ENCODE measurements at regions not wholly inside any gene's neighbourhood (a gene's known extent, or its start where the extent isn't known, plus 50 kb on each side); places are given as distances from the start of the nearest gene placed in this dataset.

DNA sequence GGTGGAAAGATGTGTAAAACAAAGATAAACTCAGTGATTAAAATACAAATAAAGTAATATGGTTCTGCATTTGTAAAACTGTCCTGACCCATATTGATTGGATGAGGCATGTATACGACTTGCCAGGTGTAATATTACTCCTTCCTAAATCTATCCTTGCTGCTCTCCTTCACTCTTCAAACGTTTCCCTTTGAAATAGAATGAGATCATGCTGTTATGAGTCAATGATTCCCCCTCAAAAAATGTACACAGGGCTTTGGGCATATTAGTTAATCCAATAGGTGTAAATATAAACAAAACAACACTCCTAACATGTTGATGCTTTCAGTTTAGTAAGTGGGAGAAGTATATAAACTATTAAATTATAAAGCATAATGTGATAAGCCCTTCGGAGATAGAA is 117.4 kb upstream of the GPM6A start (continued):
- TF ChIP-seq, protein P1, sequence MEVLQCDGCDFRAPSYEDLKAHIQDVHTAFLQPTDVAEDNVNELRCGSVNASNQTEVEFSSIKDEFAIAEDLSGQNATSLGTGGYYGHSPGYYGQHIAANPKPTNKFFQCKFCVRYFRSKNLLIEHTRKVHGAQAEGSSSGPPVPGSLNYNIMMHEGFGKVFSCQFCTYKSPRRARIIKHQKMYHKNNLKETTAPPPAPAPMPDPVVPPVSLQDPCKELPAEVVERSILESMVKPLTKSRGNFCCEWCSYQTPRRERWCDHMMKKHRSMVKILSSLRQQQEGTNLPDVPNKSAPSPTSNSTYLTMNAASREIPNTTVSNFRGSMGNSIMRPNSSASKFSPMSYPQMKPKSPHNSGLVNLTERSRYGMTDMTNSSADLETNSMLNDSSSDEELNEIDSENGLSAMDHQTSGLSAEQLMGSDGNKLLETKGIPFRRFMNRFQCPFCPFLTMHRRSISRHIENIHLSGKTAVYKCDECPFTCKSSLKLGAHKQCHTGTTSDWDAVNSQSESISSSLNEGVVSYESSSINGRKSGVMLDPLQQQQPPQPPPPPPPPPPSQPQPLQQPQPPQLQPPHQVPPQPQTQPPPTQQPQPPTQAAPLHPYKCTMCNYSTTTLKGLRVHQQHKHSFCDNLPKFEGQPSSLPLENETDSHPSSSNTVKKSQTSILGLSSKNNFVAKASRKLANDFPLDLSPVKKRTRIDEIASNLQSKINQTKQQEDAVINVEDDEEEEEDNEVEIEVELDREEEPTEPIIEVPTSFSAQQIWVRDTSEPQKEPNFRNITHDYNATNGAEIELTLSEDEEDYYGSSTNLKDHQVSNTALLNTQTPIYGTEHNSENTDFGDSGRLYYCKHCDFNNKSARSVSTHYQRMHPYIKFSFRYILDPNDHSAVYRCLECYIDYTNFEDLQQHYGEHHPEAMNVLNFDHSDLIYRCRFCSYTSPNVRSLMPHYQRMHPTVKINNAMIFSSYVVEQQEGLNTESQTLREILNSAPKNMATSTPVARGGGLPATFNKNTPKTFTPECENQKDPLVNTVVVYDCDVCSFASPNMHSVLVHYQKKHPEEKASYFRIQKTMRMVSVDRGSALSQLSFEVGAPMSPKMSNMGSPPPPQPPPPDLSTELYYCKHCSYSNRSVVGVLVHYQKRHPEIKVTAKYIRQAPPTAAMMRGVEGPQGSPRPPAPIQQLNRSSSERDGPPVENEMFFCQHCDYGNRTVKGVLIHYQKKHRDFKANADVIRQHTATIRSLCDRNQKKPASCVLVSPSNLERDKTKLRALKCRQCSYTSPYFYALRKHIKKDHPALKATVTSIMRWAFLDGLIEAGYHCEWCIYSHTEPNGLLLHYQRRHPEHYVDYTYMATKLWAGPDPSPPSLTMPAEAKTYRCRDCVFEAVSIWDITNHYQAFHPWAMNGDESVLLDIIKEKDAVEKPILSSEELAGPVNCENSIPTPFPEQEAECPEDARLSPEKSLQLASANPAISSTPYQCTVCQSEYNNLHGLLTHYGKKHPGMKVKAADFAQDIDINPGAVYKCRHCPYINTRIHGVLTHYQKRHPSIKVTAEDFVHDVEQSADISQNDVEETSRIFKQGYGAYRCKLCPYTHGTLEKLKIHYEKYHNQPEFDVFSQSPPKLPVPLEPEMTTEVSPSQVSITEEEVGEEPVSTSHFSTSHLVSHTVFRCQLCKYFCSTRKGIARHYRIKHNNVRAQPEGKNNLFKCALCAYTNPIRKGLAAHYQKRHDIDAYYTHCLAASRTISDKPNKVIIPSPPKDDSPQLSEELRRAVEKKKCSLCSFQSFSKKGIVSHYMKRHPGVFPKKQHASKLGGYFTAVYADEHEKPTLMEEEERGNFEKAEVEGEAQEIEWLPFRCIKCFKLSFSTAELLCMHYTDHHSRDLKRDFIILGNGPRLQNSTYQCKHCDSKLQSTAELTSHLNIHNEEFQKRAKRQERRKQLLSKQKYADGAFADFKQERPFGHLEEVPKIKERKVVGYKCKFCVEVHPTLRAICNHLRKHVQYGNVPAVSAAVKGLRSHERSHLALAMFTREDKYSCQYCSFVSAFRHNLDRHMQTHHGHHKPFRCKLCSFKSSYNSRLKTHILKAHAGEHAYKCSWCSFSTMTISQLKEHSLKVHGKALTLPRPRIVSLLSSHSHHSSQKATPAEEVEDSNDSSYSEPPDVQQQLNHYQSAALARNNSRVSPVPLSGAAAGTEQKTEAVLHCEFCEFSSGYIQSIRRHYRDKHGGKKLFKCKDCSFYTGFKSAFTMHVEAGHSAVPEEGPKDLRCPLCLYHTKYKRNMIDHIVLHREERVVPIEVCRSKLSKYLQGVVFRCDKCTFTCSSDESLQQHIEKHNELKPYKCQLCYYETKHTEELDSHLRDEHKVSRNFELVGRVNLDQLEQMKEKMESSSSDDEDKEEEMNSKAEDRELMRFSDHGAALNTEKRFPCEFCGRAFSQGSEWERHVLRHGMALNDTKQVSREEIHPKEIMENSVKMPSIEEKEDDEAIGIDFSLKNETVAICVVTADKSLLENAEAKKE (CRISPR knock-in tag; IDR thresholded peaks at IDR 0.05): no peak
- TF ChIP-seq CREB1 (CRISPR knock-in tag; IDR thresholded peaks at IDR 0.05; ENCODE audit: low read depth): no peak
- no peak for TF ChIP-seq ZNF331 (CRISPR knock-in tag; IDR thresholded peaks at IDR 0.05; ENCODE audit: low read depth)
- TF ChIP-seq, protein P2, sequence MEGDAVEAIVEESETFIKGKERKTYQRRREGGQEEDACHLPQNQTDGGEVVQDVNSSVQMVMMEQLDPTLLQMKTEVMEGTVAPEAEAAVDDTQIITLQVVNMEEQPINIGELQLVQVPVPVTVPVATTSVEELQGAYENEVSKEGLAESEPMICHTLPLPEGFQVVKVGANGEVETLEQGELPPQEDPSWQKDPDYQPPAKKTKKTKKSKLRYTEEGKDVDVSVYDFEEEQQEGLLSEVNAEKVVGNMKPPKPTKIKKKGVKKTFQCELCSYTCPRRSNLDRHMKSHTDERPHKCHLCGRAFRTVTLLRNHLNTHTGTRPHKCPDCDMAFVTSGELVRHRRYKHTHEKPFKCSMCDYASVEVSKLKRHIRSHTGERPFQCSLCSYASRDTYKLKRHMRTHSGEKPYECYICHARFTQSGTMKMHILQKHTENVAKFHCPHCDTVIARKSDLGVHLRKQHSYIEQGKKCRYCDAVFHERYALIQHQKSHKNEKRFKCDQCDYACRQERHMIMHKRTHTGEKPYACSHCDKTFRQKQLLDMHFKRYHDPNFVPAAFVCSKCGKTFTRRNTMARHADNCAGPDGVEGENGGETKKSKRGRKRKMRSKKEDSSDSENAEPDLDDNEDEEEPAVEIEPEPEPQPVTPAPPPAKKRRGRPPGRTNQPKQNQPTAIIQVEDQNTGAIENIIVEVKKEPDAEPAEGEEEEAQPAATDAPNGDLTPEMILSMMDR (conservative IDR thresholded peaks at IDR 0.05; ENCODE audit: low read depth in 2 of 2): no peak
- TF ChIP-seq POLR2AphosphoS5 (IDR thresholded peaks at IDR 0.05; ENCODE audit: low read depth): no peak
- TF ChIP-seq, protein P3, sequence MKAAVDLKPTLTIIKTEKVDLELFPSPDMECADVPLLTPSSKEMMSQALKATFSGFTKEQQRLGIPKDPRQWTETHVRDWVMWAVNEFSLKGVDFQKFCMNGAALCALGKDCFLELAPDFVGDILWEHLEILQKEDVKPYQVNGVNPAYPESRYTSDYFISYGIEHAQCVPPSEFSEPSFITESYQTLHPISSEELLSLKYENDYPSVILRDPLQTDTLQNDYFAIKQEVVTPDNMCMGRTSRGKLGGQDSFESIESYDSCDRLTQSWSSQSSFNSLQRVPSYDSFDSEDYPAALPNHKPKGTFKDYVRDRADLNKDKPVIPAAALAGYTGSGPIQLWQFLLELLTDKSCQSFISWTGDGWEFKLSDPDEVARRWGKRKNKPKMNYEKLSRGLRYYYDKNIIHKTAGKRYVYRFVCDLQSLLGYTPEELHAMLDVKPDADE (IDR thresholded peaks at IDR 0.05): no peak
- TF ChIP-seq ZNF114 (CRISPR knock-in tag; IDR thresholded peaks at IDR 0.05): no peak
- TF ChIP-seq NANOG (IDR thresholded peaks at IDR 0.05; ENCODE audit: borderline replicate concordance): no peak
- TF ChIP-seq EZH2 (IDR thresholded peaks at IDR 0.05; ENCODE audit: low read depth, unreplicated experiment): no peak
- TF ChIP-seq STAT1 (IDR thresholded peaks at IDR 0.05; ENCODE audit: unreplicated experiment): no peak
